HCT116 (cell line): ENCODE measurements at regions not wholly inside any gene's neighbourhood (a gene's known extent, or its start where the extent isn't known, plus 50 kb on each side); places are given as distances from the start of the nearest gene placed in this dataset.

Experiments used
- ATAC-seq: fragments of 200-7000 bp; cut with Tn5 transposase; 2 replicates; pipeline ENCODE4 v1.9.1; 2020; ENCODE audit warnings: mild to moderate bottlenecking, moderate library complexity
- BruUV-seq: library from RNA; stranded (reverse); fragments of 400-500 nt; replicated peaks from 2 replicates; lab custom pipeline; 2021; lab: Mats Ljungman, UMichigan
- CTCF ChIA-PET: fragments of 300-600 bp; sonication (Branson Sonifier 250); formaldehyde crosslinking; loops from one replicate; lab custom pipeline; 2021; ENCODE audit warnings: antibody characterized with exemption; lab: Charles Lee
- POLR2A ChIA-PET: fragments of 300-600, 350-600 bp; sonication (Branson Sonifier 250); formaldehyde crosslinking; loops from one replicate; lab custom pipeline; 2021; ENCODE audit warnings: antibody characterized with exemption; lab: Charles Lee
- RAD21 ChIA-PET, 2 experiments: fragments of 300-600 bp; sonication (Branson Sonifier 250); formaldehyde crosslinking; loops; one replicate each; lab custom pipeline; 2023; ENCODE audit warnings: low total read pairs in 2 of 2; ENCODE audit not compliant: uncharacterized antibody in 2 of 2, unreplicated experiment in 2 of 2, low non-redundant PET in 1 of 2; lab: Charles Lee
- DNase-seq: peaks from one replicate; pipeline ENCODE4 v3.0.0-alpha.2; 2010; ENCODE audit warnings: low read depth, low spot score
- H2AFZ ChIP-seq: fragments of 200-600 bp; shearing (Covaris generic), sonication (generic); 2 replicates; pipeline ENCODE4 v1.6.1; 2017; ENCODE audit warnings: low read depth, mixed run types, mixed read lengths, antibody characterized with exemption, low read length; ENCODE audit not compliant: poor library complexity, severe bottlenecking
- H3K27ac ChIP-seq: 2 replicates; pipeline ENCODE4 v1.5.1; 2012; ENCODE audit warnings: low read depth, low read length
- H3K27me3 ChIP-seq: fragments of 200-600 bp; sonication (generic); 2 replicates; pipeline ENCODE4 v1.6.1; 2016; ENCODE audit warnings: mixed run types, low read length, mixed read lengths; ENCODE audit not compliant: insufficient read depth
- H3K36me3 ChIP-seq, 2 experiments: fragments of 200-500 bp in 1 of 2; fragments of 200-600 bp in 1 of 2; sonication (Bioruptor generic) in 1 of 2; sonication (generic) in 1 of 2; 2 replicates each; pipeline versions ENCODE4 v1.5.1 to v1.6.1; 2014 to 2016; ENCODE audit warnings: low read length in 2 of 2, inconsistent platforms in 1 of 2, mixed read lengths in 1 of 2, mixed run types in 1 of 2; ENCODE audit not compliant: insufficient read depth in 2 of 2, control insufficient read depth in 1 of 2
- H3K4me1 ChIP-seq, 2 experiments: fragments of 200-600 bp in 1 of 2; sonication (generic) in 1 of 2; 2 replicates each; pipeline versions ENCODE4 v1.5.1 to v1.6.1; 2012 to 2017; ENCODE audit warnings: low read length in 2 of 2, inconsistent platforms in 1 of 2, mild to moderate bottlenecking in 1 of 2, mixed read lengths in 1 of 2, mixed run types in 1 of 2, moderate library complexity in 1 of 2; ENCODE audit not compliant: insufficient read depth in 2 of 2, control insufficient read depth in 1 of 2
- H3K4me2 ChIP-seq: fragments of 200-600 bp; sonication (generic); 2 replicates; pipeline ENCODE4 v1.6.1; 2017; ENCODE audit warnings: mixed run types, low read length, mixed read lengths
- H3K4me3 ChIP-seq, 2 experiments: fragments of 200-600 bp in 1 of 2; sonication (generic) in 1 of 2; replicated peaks in 1 of 2; 2 replicates each; pipeline ENCODE4 v1.5.1; 2011 to 2016; ENCODE audit warnings: low read length in 2 of 2, control low read depth in 1 of 2, low read depth in 1 of 2, mild to moderate bottlenecking in 1 of 2, mixed read lengths in 1 of 2, mixed run types in 1 of 2
- H3K79me2 ChIP-seq: fragments of 200-600 bp; sonication (generic); 2 replicates; pipeline ENCODE4 v1.6.1; 2017; ENCODE audit warnings: mild to moderate bottlenecking, mixed run types, low read length, moderate library complexity, mixed read lengths; ENCODE audit not compliant: insufficient read depth
- H3K9ac ChIP-seq: fragments of 200-600 bp; sonication (generic); 2 replicates; pipeline ENCODE4 v1.6.1; 2016; ENCODE audit warnings: low read length, mixed read lengths
- H3K9me2 ChIP-seq: fragments of 200-600 bp; sonication (generic), shearing (Covaris generic); 2 replicates; pipeline ENCODE4 v1.6.1; 2017; ENCODE audit warnings: mixed run types, mild to moderate bottlenecking, moderate library complexity; ENCODE audit not compliant: insufficient read depth
- H3K9me3 ChIP-seq, 2 experiments: fragments of 200-500 bp in 1 of 2; fragments of 200-600 bp in 1 of 2; sonication (Bioruptor generic) in 1 of 2; sonication (generic) in 1 of 2; 2 replicates each; pipeline ENCODE4 v1.6.1; 2014 to 2017; ENCODE audit warnings: low read length in 2 of 2, mixed read lengths in 2 of 2, inconsistent platforms in 1 of 2, low read depth in 1 of 2, mild to moderate bottlenecking in 1 of 2, mixed run types in 1 of 2, moderate library complexity in 1 of 2; ENCODE audit not compliant: control insufficient read depth in 1 of 2, insufficient read depth in 1 of 2
- H4K20me1 ChIP-seq: fragments of 200-600 bp; sonication (generic), shearing (Covaris generic); 2 replicates; pipeline ENCODE4 v1.6.1; 2017; ENCODE audit warnings: mixed run types, mild to moderate bottlenecking, moderate library complexity; ENCODE audit not compliant: insufficient read depth
- ATF3 ChIP-seq: IDR thresholded peaks from 2 replicates; pipeline ENCODE4 v1.6.1; 2012
- CBX3 ChIP-seq: IDR thresholded peaks from 2 replicates; pipeline ENCODE4 v1.6.1; 2012; ENCODE audit warnings: low read depth
- CEBPB ChIP-seq: IDR thresholded peaks from 2 replicates; pipeline ENCODE4 v1.6.1; 2012; ENCODE audit warnings: low read depth
- CTCF ChIP-seq, 3 experiments: fragments of 200-600 bp in 1 of 3; sonication (generic) in 1 of 3; IDR thresholded peaks in 2 of 3; conservative IDR thresholded peaks in 1 of 3; 2 replicates each; pipeline ENCODE4 v1.5.1; 2012 to 2017; ENCODE audit warnings: low read depth in 2 of 3, low read length in 2 of 3, antibody characterized with exemption in 1 of 3, borderline replicate concordance in 1 of 3, control low read depth in 1 of 3, mild to moderate bottlenecking in 1 of 3, mixed read lengths in 1 of 3, mixed run types in 1 of 3, moderate library complexity in 1 of 3; ENCODE audit not compliant: insufficient read depth in 1 of 3
- EGR1 ChIP-seq: IDR thresholded peaks from 2 replicates; pipeline ENCODE4 v1.6.1; 2012; ENCODE audit warnings: low read depth
- ELF1 ChIP-seq: IDR thresholded peaks from 2 replicates; pipeline ENCODE4 v1.6.1; 2012; ENCODE audit warnings: low read depth, borderline replicate concordance
- EZH2 ChIP-seq: fragments of 200-600 bp; sonication (generic); IDR thresholded peaks from 2 replicates; pipeline ENCODE4 v1.6.1; 2017; ENCODE audit warnings: antibody characterized with exemption, mixed run types
- EZH2phosphoT487 ChIP-seq: fragments of 200-600 bp; IDR thresholded peaks from 2 replicates; pipeline ENCODE4 v1.6.1; 2018; ENCODE audit warnings: antibody characterized with exemption, borderline replicate concordance
- JUND ChIP-seq: IDR thresholded peaks from 2 replicates; pipeline ENCODE4 v1.6.1; 2012
- POLR2A ChIP-seq: IDR thresholded peaks from 2 replicates; pipeline ENCODE4 v1.7.0; 2011; ENCODE audit warnings: borderline replicate concordance; ENCODE audit not compliant: insufficient read depth, insufficient read length; ENCODE audit errors: extremely low read depth
- POLR2AphosphoS5 ChIP-seq: IDR thresholded peaks from 2 replicates; pipeline ENCODE4 v1.6.1; 2011; ENCODE audit warnings: mild to moderate bottlenecking, low read depth, low read length, moderate library complexity
- RAD21 ChIP-seq: IDR thresholded peaks from 2 replicates; pipeline ENCODE4 v1.6.1; 2012; ENCODE audit warnings: low read depth, mild to moderate bottlenecking
- SIN3A ChIP-seq: IDR thresholded peaks from 2 replicates; pipeline ENCODE4 v1.6.1; 2012; ENCODE audit warnings: low read depth
- SRF ChIP-seq: IDR thresholded peaks from 2 replicates; pipeline ENCODE4 v1.6.1; 2012; ENCODE audit warnings: low read depth
- TCF7L2 ChIP-seq: IDR thresholded peaks from 2 replicates; pipeline ENCODE4 v1.7.0; 2011; ENCODE audit warnings: borderline replicate concordance, inconsistent platforms; ENCODE audit not compliant: insufficient read depth, insufficient read length; ENCODE audit errors: extremely low read depth
- YY1 ChIP-seq: IDR thresholded peaks from 2 replicates; pipeline ENCODE4 v1.6.1; 2011; ENCODE audit warnings: low read length, low read depth, moderate library complexity, mild to moderate bottlenecking; ENCODE audit not compliant: insufficient replicate concordance; ENCODE audit errors: extremely low read depth
- ZFX ChIP-seq: fragments of 450-650 bp; IDR thresholded peaks from 2 replicates; pipeline ENCODE4 v1.6.1; 2017
- intact Hi-C: fragments of 100-400 bp; cut with micrococcal nuclease; formaldehyde crosslinking; loops from 2 replicates; pipeline ENCODE4 v1.10.0; 2022
- TF ChIP-seq, protein P1 (sequence below): IDR thresholded peaks from 2 replicates; pipeline ENCODE4 v1.6.1; 2012; ENCODE audit warnings: low read depth
- TF ChIP-seq, protein P2 (sequence below): IDR thresholded peaks from 2 replicates; pipeline ENCODE4 v1.6.1; 2012

GRCh38 chr14:89695846-89696245, 258.7 kb downstream of the EFCAB11 start:
- Histone ChIP-seq H3K4me3 (no peak overlapping the region), H3K27ac (no peak overlapping the region), H2AFZ (no peak overlapping the region), H3K79me2 (no peaks in the 10 kb centered on the region), H3K4me1 (peaks cover 1 to 2% of the 10 kb centered on the region in 2 experiments; a peak in 2 of 4 replicates), H4K20me1 (no peaks in the 10 kb centered on the region), H3K9ac (no peak overlapping the region), H3K27me3 (no peaks in the 10 kb centered on the region)
- DNase-seq: no peak
- TF ChIP-seq CEBPB (no peak), YY1 (no peak), ZFX (no peak), EZH2phosphoT487 (no peak), SIN3A (no peak), EGR1 (no peak), ATF3 (no peak), ELF1 (no peak), SRF (no peak), JUND (no peak), POLR2AphosphoS5 (no peak), CBX3 (no peak), TCF7L2 (no peak), POLR2A (no peak), CTCF (IDR thresholded peaks at IDR 0.05 in 2 of 3, conservative IDR thresholded peaks at IDR 0.05 in 1 of 3; ENCODE audit: borderline replicate concordance in 1 of 3, insufficient read depth in 1 of 3, low read depth in 2 of 3, low read length in 2 of 3) (no peak), EZH2 (no peak), RAD21 (no peak)
- TF ChIP-seq, protein P1, sequence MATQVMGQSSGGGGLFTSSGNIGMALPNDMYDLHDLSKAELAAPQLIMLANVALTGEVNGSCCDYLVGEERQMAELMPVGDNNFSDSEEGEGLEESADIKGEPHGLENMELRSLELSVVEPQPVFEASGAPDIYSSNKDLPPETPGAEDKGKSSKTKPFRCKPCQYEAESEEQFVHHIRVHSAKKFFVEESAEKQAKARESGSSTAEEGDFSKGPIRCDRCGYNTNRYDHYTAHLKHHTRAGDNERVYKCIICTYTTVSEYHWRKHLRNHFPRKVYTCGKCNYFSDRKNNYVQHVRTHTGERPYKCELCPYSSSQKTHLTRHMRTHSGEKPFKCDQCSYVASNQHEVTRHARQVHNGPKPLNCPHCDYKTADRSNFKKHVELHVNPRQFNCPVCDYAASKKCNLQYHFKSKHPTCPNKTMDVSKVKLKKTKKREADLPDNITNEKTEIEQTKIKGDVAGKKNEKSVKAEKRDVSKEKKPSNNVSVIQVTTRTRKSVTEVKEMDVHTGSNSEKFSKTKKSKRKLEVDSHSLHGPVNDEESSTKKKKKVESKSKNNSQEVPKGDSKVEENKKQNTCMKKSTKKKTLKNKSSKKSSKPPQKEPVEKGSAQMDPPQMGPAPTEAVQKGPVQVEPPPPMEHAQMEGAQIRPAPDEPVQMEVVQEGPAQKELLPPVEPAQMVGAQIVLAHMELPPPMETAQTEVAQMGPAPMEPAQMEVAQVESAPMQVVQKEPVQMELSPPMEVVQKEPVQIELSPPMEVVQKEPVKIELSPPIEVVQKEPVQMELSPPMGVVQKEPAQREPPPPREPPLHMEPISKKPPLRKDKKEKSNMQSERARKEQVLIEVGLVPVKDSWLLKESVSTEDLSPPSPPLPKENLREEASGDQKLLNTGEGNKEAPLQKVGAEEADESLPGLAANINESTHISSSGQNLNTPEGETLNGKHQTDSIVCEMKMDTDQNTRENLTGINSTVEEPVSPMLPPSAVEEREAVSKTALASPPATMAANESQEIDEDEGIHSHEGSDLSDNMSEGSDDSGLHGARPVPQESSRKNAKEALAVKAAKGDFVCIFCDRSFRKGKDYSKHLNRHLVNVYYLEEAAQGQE: no peak
- TF ChIP-seq, protein P2, sequence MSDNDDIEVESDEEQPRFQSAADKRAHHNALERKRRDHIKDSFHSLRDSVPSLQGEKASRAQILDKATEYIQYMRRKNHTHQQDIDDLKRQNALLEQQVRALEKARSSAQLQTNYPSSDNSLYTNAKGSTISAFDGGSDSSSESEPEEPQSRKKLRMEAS: no peak
- TF ChIP-seq, all 23 proteins: peak for 0
- no peak for ATAC-seq
- CTCF ChIA-PET: no interaction called here
- RAD21 ChIA-PET: no interaction called here
- Histone ChIP-seq H3K4me2 (no peak overlapping the region), H3K9me2 (no peaks in the 10 kb centered on the region), H3K36me3 (no peaks in the 10 kb centered on the region), H3K9me3 (no peaks in the 10 kb centered on the region)
- intact Hi-C loops: no loop called here
- POLR2A ChIA-PET: no interaction called here
- BruUV-seq: no TSS peak
